CD14-positive monocyte (primary cell): ENCODE measurements at regions not wholly inside any gene's neighbourhood (a gene's known extent, or its start where the extent isn't known, plus 50 kb on each side); places are given as distances from the start of the nearest gene placed in this dataset.

Source experiments
- DNase-seq, 3 donors: peaks; one replicate each; pipeline ENCODE4 v3.0.0-alpha.2; 2011 to 2022
- H2AFZ ChIP-seq: 2 replicates; pipeline ENCODE4 v1.6.0; 2012; ENCODE audit warnings: mild to moderate bottlenecking, low read depth, low read length, inconsistent platforms; ENCODE audit not compliant: insufficient read depth, poor library complexity, severe bottlenecking
- H3K27ac ChIP-seq, 2 donors: 1 replicate in 1 of 2; 2 replicates in 1 of 2; pipeline ENCODE4 v1.5.1; 2012 to 2013; ENCODE audit warnings: low read length in 2 of 2, control low read depth in 1 of 2, inconsistent platforms in 1 of 2, low read depth in 1 of 2, mild to moderate bottlenecking in 1 of 2
- H3K27me3 ChIP-seq, 2 donors: one replicate each; pipeline versions ENCODE4 v1.6.0 to v1.6.1; 2011 to 2013; ENCODE audit warnings: low read length in 2 of 2; ENCODE audit not compliant: control insufficient read depth in 2 of 2, insufficient read depth in 2 of 2
- H3K36me3 ChIP-seq, 2 donors: replicated peaks in 1 of 2; 1 replicate in 1 of 2; 2 replicates in 1 of 2; pipeline versions ENCODE4 v1.5.1 to v1.6.1; 2012 to 2013; ENCODE audit warnings: low read length in 2 of 2, control low read depth in 1 of 2, inconsistent platforms in 1 of 2, mild to moderate bottlenecking in 1 of 2; ENCODE audit not compliant: insufficient read depth in 2 of 2, control insufficient read depth in 1 of 2
- H3K4me1 ChIP-seq, 2 donors: 1 replicate in 1 of 2; 2 replicates in 1 of 2; pipeline versions ENCODE4 v1.5.1 to v1.6.1; 2012 to 2013; ENCODE audit warnings: low read length in 2 of 2, control low read depth in 1 of 2, inconsistent platforms in 1 of 2, mild to moderate bottlenecking in 1 of 2, moderate library complexity in 1 of 2; ENCODE audit not compliant: insufficient read depth in 2 of 2, control insufficient read depth in 1 of 2
- H3K4me2 ChIP-seq: replicated peaks from 2 replicates; pipeline ENCODE3; 2012; ENCODE audit warnings: low read length, moderate library complexity, mild to moderate bottlenecking; ENCODE audit not compliant: poor library complexity, severe bottlenecking; ENCODE audit errors: extremely low read depth
- H3K4me3 ChIP-seq, 3 experiments: fragments of 200-600 bp in 1 of 3; sonication (generic) in 1 of 3; replicated peaks in 1 of 3; 1 replicate in 2 of 3; 2 replicates in 1 of 3; pipeline ENCODE4 v1.5.1; 2011 to 2013; ENCODE audit warnings: low read length in 3 of 3, mild to moderate bottlenecking in 3 of 3, control low read depth in 2 of 3, low read depth in 2 of 3, inconsistent platforms in 1 of 3, moderate library complexity in 1 of 3
- H3K79me2 ChIP-seq: 2 replicates; pipeline ENCODE4 v1.6.0; 2012; ENCODE audit warnings: mild to moderate bottlenecking, control low read depth, inconsistent platforms, low read length, moderate library complexity; ENCODE audit not compliant: insufficient read depth
- H3K9ac ChIP-seq: 2 replicates; pipeline ENCODE4 v1.6.0; 2017; ENCODE audit warnings: low read length, mild to moderate bottlenecking; ENCODE audit not compliant: insufficient read depth, poor library complexity, severe bottlenecking
- H3K9me3 ChIP-seq, 2 donors: replicated peaks in 1 of 2; 1 replicate in 1 of 2; 2 replicates in 1 of 2; pipeline versions ENCODE4 v1.5.1 to v1.6.1; 2012 to 2013; ENCODE audit warnings: low read length in 2 of 2, control low read depth in 1 of 2; ENCODE audit not compliant: control insufficient read depth in 1 of 2, insufficient read depth in 1 of 2
- H4K20me1 ChIP-seq: 2 replicates; pipeline ENCODE4 v1.6.0; 2012; ENCODE audit warnings: mild to moderate bottlenecking, low read length, control low read depth, moderate library complexity; ENCODE audit not compliant: insufficient read depth
- H3K27ac Mint-ChIP-seq, 7 donors: one replicate each; pipeline ENCODE4 v1.8.0; 2020; ENCODE audit warnings: mild to moderate bottlenecking in 7 of 7, mixed read lengths in 7 of 7, moderate library complexity in 6 of 7, inconsistent platforms in 2 of 7
- H3K27me3 Mint-ChIP-seq, 3 donors: one replicate each; pipeline ENCODE4 v1.8.0; 2021 to 2022; ENCODE audit warnings: low read depth in 3 of 3, mild to moderate bottlenecking in 3 of 3, mixed read lengths in 3 of 3, moderate library complexity in 3 of 3, inconsistent platforms in 1 of 3
- H3K36me3 Mint-ChIP-seq, 2 donors: one replicate each; pipeline ENCODE4 v1.8.0; 2020; ENCODE audit warnings: mixed read lengths in 2 of 2, inconsistent platforms in 1 of 2, mild to moderate bottlenecking in 1 of 2
- H3K4me1 Mint-ChIP-seq: one replicate; pipeline ENCODE4 v1.8.0; 2020; ENCODE audit warnings: mild to moderate bottlenecking, mixed read lengths
- H3K4me3 Mint-ChIP-seq, 2 donors: one replicate each; pipeline ENCODE4 v1.8.0; 2020; ENCODE audit warnings: mild to moderate bottlenecking in 2 of 2, mixed read lengths in 2 of 2, moderate library complexity in 1 of 2
- H3K9me3 Mint-ChIP-seq, 7 donors: one replicate each; pipeline ENCODE4 v1.8.0; 2020 to 2022; ENCODE audit warnings: mixed read lengths in 7 of 7, mild to moderate bottlenecking in 6 of 7, moderate library complexity in 6 of 7, inconsistent platforms in 2 of 7
- WGBS: methylation state at CpG from one replicate; pipeline ENCODE4 v1.1.5; 2013; ENCODE audit warnings: missing lambda C conversion rate; ENCODE audit not compliant: insufficient coverage; 5-methylcytosine and 5-hydroxymethylcytosine counted together
- intact Hi-C, 2 donors: fragments of 100-400 bp; cut with micrococcal nuclease; formaldehyde crosslinking; loops; one replicate each; pipeline versions ENCODE4 v1.15.0 to v1.15.1; 2023
- TF ChIP-seq, protein P1 (sequence below): fragments of 200-600 bp; IDR thresholded peaks from one replicate; pipeline ENCODE4 v1.8.0; 2022; ENCODE audit warnings: antibody characterized with exemption, mild to moderate bottlenecking

DNA sequence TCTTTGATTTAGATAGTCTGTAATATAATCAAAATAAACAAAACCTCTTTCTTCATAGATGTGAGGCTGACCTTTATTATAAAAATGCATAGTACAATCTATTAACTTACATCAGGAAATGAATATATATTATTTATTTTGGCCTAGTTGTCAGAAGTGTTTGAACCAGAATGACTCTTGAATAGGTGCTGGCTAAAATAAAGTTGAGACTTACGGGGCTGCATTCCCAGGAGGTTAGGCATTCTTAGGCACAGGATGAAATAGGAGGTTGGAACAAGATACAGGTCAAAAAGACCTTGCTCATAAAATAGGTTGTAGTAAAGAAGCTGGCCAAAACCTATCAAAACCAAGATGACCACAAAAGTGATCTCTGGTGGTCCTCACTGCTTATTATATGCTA, 1193.3 kb upstream of the IGFBP7 start:
- Histone ChIP-seq H2AFZ (no peak overlapping the region), H3K79me2 (no peaks in the 10 kb centered on the region), H4K20me1 (no peaks in the 10 kb centered on the region), H3K4me3 (no peak overlapping the region), H3K27me3 (no peaks in the 10 kb centered on the region), H3K36me3 (no peaks in the 10 kb centered on the region), H3K4me1 (no peaks in the 10 kb centered on the region), H3K9ac (no peak overlapping the region), H3K27ac (no peak overlapping the region), H3K4me2 (no peak overlapping the region), H3K9me3 (peaks cover 0 to 23% of the 10 kb centered on the region in 2 donors)
- Mint-ChIP-seq H3K4me1 (no peaks in the 10 kb centered on the region), H3K4me3 (no peak overlapping the region), H3K27me3 (no peaks in the 10 kb centered on the region), H3K36me3 (no peaks in the 10 kb centered on the region), H3K9me3 (peaks cover 0 to 18% (median 5%) of the 10 kb centered on the region in 7 donors), H3K27ac (no peak overlapping the region)
- intact Hi-C loops: no loop called here
- whole genome bisulfite sequencing: 67% methylated on average over 1 of the region's 1 CpG
- no peak for DNase-seq
- TF ChIP-seq, protein P1, sequence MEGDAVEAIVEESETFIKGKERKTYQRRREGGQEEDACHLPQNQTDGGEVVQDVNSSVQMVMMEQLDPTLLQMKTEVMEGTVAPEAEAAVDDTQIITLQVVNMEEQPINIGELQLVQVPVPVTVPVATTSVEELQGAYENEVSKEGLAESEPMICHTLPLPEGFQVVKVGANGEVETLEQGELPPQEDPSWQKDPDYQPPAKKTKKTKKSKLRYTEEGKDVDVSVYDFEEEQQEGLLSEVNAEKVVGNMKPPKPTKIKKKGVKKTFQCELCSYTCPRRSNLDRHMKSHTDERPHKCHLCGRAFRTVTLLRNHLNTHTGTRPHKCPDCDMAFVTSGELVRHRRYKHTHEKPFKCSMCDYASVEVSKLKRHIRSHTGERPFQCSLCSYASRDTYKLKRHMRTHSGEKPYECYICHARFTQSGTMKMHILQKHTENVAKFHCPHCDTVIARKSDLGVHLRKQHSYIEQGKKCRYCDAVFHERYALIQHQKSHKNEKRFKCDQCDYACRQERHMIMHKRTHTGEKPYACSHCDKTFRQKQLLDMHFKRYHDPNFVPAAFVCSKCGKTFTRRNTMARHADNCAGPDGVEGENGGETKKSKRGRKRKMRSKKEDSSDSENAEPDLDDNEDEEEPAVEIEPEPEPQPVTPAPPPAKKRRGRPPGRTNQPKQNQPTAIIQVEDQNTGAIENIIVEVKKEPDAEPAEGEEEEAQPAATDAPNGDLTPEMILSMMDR: no peak

DNA sequence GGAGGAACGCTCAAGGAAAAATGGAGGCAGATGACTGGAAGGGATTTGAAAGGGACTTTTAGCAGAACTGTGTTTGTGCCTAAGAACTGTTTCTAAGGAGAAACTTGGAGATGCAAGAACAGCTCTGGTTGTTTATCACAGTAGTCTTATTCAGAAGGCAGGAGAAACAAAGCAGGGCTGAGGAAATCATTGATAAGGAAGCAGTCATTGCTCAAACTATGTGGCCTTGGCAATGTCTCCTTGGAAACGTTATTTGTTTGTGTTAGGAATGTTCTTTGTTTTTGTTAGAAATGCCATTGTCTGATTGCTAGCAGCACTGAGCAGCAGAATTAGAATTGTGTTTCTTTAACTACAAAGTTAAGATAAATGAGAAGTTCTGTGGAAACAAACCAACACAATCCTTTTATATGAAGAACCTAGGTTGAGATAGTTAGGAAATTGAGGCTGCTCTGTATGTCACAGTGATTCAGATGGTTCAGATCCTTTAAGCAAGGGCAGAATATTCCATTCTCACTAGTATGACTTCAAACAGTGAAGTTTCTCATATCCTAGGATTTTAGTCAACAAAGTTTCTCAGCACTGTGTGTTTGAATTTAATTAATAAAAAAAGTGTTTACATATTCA, 1191.3 kb upstream of the IGFBP7 start:
- Histone ChIP-seq H3K4me2 (no peak overlapping the region), H3K27ac (no peak overlapping the region), H3K9me3 (peaks cover 0 to 17% of the 10 kb centered on the region in 2 donors), H3K79me2 (no peaks in the 10 kb centered on the region), H3K9ac (no peak overlapping the region), H2AFZ (no peak overlapping the region), H4K20me1 (no peaks in the 10 kb centered on the region), H3K27me3 (no peaks in the 10 kb centered on the region), H3K36me3 (no peaks in the 10 kb centered on the region), H3K4me1 (no peaks in the 10 kb centered on the region), H3K4me3 (no peak overlapping the region)
- H3K4me1 Mint-ChIP-seq: no peaks in the 10 kb centered on the region
- no peak overlapping the region for H3K27ac Mint-ChIP-seq
- no peak for DNase-seq
- no peak overlapping the region for H3K4me3 Mint-ChIP-seq
- 32% methylated on average over 2 of the region's 2 CpGs for WGBS
- H3K27me3 Mint-ChIP-seq: no peaks in the 10 kb centered on the region
- intact Hi-C loops: no loop called here
- no peaks in the 10 kb centered on the region for H3K36me3 Mint-ChIP-seq
- TF ChIP-seq, protein P1: no peak
- H3K9me3 Mint-ChIP-seq: peaks cover 0 to 13% (median 3%) of the 10 kb centered on the region in 7 donors
